Neural progenitor cell (in vitro differentiated cells): ENCODE measurements at regions not wholly inside any gene's neighbourhood (a gene's known extent, or its start where the extent isn't known, plus 50 kb on each side); places are given as distances from the start of the nearest gene placed in this dataset.
A peak's percentile ranks its signal among the peaks of the same experiment; 100 is the strongest.

Experiments used
- DNase-seq: peaks from one replicate; pipeline ENCODE4 v3.0.0-alpha.2; 2016; ENCODE audit warnings: low spot score
- H2AFZ ChIP-seq: fragments of 200-600 bp; sonication (generic); replicated peaks from 2 replicates; pipeline ENCODE4 v1.6.1; 2016; ENCODE audit warnings: antibody characterized with exemption
- H3F3A ChIP-seq: fragments of 200-600 bp; sonication (generic); 2 replicates; pipeline ENCODE4 v1.6.1; 2016; ENCODE audit warnings: antibody characterized with exemption, low read depth
- H3K27ac ChIP-seq: fragments of 200-600 bp; sonication (generic); 2 replicates; pipeline ENCODE4 v1.5.1; 2016; ENCODE audit warnings: mild to moderate bottlenecking
- H3K27me3 ChIP-seq: fragments of 200-600 bp; sonication (generic); 2 replicates; pipeline ENCODE4 v1.6.1; 2016; ENCODE audit warnings: mild to moderate bottlenecking, moderate library complexity
- H3K36me3 ChIP-seq: fragments of 200-600 bp; sonication (generic); 2 replicates; pipeline ENCODE4 v1.5.1; 2016
- H3K4me1 ChIP-seq: fragments of 200-600 bp; sonication (generic); 2 replicates; pipeline ENCODE4 v1.6.1; 2016; ENCODE audit warnings: mixed run types
- H3K4me2 ChIP-seq: fragments of 200-600 bp; sonication (generic); 2 replicates; pipeline ENCODE4 v1.6.1; 2016
- H3K4me3 ChIP-seq: fragments of 200-600 bp; sonication (generic); 2 replicates; pipeline ENCODE4 v1.5.1; 2016
- H3K79me2 ChIP-seq: fragments of 200-600 bp; sonication (generic); 2 replicates; pipeline ENCODE4 v1.6.1; 2016; ENCODE audit warnings: low read depth
- H3K9ac ChIP-seq: fragments of 200-600 bp; sonication (generic); 2 replicates; pipeline ENCODE4 v1.6.1; 2016
- H3K9me3 ChIP-seq: fragments of 200-600 bp; sonication (generic); 2 replicates; pipeline ENCODE4 v1.5.1; 2016; ENCODE audit warnings: low read depth
- H4K20me1 ChIP-seq: fragments of 200-600 bp; sonication (generic); 2 replicates; pipeline ENCODE4 v1.6.1; 2016; ENCODE audit warnings: low read depth
- H3K27ac Mint-ChIP-seq: 3 replicates; pipeline ENCODE4 v1.8.0; 2021; ENCODE audit warnings: mixed read lengths
- H3K27me3 Mint-ChIP-seq: 2 replicates; pipeline ENCODE4 v1.8.0; 2022; ENCODE audit warnings: low read depth, mild to moderate bottlenecking, inconsistent platforms, moderate library complexity, mixed read lengths; ENCODE audit not compliant: insufficient read depth
- H3K36me3 Mint-ChIP-seq: 3 replicates; pipeline ENCODE4 v1.8.0; 2021; ENCODE audit warnings: mixed read lengths
- H3K4me1 Mint-ChIP-seq: 3 replicates; pipeline ENCODE4 v1.8.0; 2021; ENCODE audit warnings: mixed read lengths
- H3K4me3 Mint-ChIP-seq: 3 replicates; pipeline ENCODE4 v1.8.0; 2021; ENCODE audit warnings: mild to moderate bottlenecking, moderate library complexity, mixed read lengths
- H3K9me3 Mint-ChIP-seq: 3 replicates; pipeline ENCODE4 v1.8.0; 2020; ENCODE audit warnings: mixed read lengths
- CTCF ChIP-seq: fragments of 200-600 bp; sonication (generic); IDR thresholded peaks from 2 replicates; pipeline ENCODE4 v1.5.1; 2017; ENCODE audit warnings: antibody characterized with exemption, mild to moderate bottlenecking
- EZH2 ChIP-seq: fragments of 200-600 bp; sonication (generic); IDR thresholded peaks from 2 replicates; pipeline ENCODE4 v1.6.1; 2017; ENCODE audit warnings: antibody characterized with exemption, mild to moderate bottlenecking, moderate library complexity
- EZH2phosphoT487 ChIP-seq: fragments of 200-600 bp; sonication (generic); IDR thresholded peaks from 2 replicates; pipeline ENCODE4 v1.6.1; 2017; ENCODE audit warnings: antibody characterized with exemption

GRCh38 chr16:65519402-65519801 is 397.5 kb upstream of the CDH11 start:
- Mint-ChIP-seq H3K27ac (peak overlapping the region; percentile 57), H3K4me1 (peaks cover 44% of the 10 kb centered on the region), H3K4me3 (no peak overlapping the region), H3K36me3 (no peaks in the 10 kb centered on the region), H3K27me3 (peaks cover 6% of the 10 kb centered on the region), H3K9me3 (no peaks in the 10 kb centered on the region)
- no peaks in the 10 kb centered on the region for H3K27me3 ChIP-seq
- no peaks in the 10 kb centered on the region for H3K9me3 ChIP-seq
- H3K27ac ChIP-seq, result no peak overlapping the region
- no peaks in the 10 kb centered on the region for H4K20me1 ChIP-seq
- peaks cover 42% of the 10 kb centered on the region for H3K4me1 ChIP-seq
- H3K4me3 ChIP-seq, result no peak overlapping the region
- no peak overlapping the region for H3K4me2 ChIP-seq
- H3K9ac ChIP-seq, result no peak overlapping the region
- no peak for TF ChIP-seq CTCF
- no peaks in the 10 kb centered on the region for H3K79me2 ChIP-seq
- H2AFZ ChIP-seq, result no peak overlapping the region
- H3K36me3 ChIP-seq, result no peaks in the 10 kb centered on the region
- peaks cover 28% of the 10 kb centered on the region for H3F3A ChIP-seq
- no peak for DNase-seq

DNA sequence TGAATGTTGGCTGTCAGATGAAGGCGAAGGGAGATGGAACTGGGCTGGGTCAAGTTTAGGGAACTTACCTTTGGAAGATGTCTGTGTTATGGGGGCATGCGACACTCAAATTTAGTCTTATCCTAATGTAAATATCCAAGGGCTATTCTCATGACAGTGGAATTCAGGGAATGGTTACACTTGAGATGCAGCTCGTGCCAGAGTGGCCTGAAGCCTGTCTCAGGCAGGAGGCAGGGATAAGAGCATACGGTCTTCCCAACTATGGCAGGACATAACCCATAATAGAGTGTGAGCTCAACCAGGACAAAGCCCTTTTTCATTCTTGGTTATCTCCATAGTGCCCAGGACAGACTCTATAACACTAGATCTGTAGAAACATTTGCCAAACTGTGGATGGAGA is 393.3 kb upstream of the CDH11 start:
- Histone ChIP-seq H4K20me1 (no peaks in the 10 kb centered on the region), H3K27me3 (no peaks in the 10 kb centered on the region), H3K4me2 (no peak overlapping the region), H3K27ac (no peak overlapping the region), H3F3A (no peaks in the 10 kb centered on the region), H3K4me1 (peaks cover under 1% of the 10 kb centered on the region), H3K4me3 (no peak overlapping the region), H2AFZ (no peak overlapping the region), H3K79me2 (no peaks in the 10 kb centered on the region), H3K9me3 (no peaks in the 10 kb centered on the region), H3K9ac (no peak overlapping the region), H3K36me3 (no peaks in the 10 kb centered on the region)
- no peak for DNase-seq
- H3K27ac Mint-ChIP-seq, result no peak overlapping the region
- H3K4me1 Mint-ChIP-seq, result peaks cover 14% of the 10 kb centered on the region
- no peaks in the 10 kb centered on the region for H3K9me3 Mint-ChIP-seq
- no peaks in the 10 kb centered on the region for H3K36me3 Mint-ChIP-seq
- H3K27me3 Mint-ChIP-seq, result peaks cover 6% of the 10 kb centered on the region
- H3K4me3 Mint-ChIP-seq, result no peak overlapping the region
- TF ChIP-seq CTCF, result no peak
- no peak for TF ChIP-seq EZH2
- TF ChIP-seq EZH2phosphoT487, result no peak

DNA sequence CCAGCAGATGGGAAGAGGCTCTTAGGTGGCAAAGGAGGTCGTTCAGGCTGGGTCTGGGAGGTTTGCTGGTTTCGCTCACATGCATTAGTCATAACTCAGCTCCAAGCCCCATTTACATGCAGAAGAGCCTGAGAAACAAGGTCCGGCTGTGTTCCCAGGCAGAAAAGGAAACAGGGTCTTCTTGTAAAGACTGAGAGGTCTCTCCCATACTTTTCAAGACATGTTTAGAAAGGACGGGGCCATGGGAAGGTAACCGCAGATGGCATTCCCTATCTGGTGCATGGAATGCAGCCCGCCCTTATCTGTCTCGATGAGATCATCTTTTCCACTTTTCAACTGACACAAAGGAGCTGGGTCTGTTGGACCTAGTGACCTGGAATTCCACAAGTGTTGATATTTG is 389.0 kb upstream of the CDH11 start:
- peaks cover 10% of the 10 kb centered on the region for H3K4me1 Mint-ChIP-seq
- H3K27ac Mint-ChIP-seq, result no peak overlapping the region
- no peak for DNase-seq
- Histone ChIP-seq H3K4me1 (no peaks in the 10 kb centered on the region), H3K9ac (no peak overlapping the region), H3K27ac (no peak overlapping the region), H4K20me1 (no peaks in the 10 kb centered on the region), H3K36me3 (no peaks in the 10 kb centered on the region), H3F3A (no peaks in the 10 kb centered on the region), H2AFZ (no peak overlapping the region), H3K4me3 (no peak overlapping the region), H3K27me3 (no peaks in the 10 kb centered on the region), H3K4me2 (no peak overlapping the region), H3K79me2 (no peaks in the 10 kb centered on the region), H3K9me3 (no peaks in the 10 kb centered on the region)
- no peak for TF ChIP-seq CTCF
- no peak for TF ChIP-seq EZH2
- TF ChIP-seq EZH2phosphoT487, result no peak
- no peak overlapping the region for H3K4me3 Mint-ChIP-seq
- H3K9me3 Mint-ChIP-seq, result no peaks in the 10 kb centered on the region
- peaks cover 4% of the 10 kb centered on the region for H3K27me3 Mint-ChIP-seq
- no peaks in the 10 kb centered on the region for H3K36me3 Mint-ChIP-seq

GRCh38 chr16:65510241-65510640 is 388.4 kb upstream of the CDH11 start:
- no peak overlapping the region for H3K27ac ChIP-seq
- H3K9ac ChIP-seq, result no peak overlapping the region
- no peak overlapping the region for H3K27ac Mint-ChIP-seq
- H3K4me1 Mint-ChIP-seq, result peaks cover 10% of the 10 kb centered on the region
- no peak overlapping the region for H3K4me3 ChIP-seq
- H3K36me3 ChIP-seq, result no peaks in the 10 kb centered on the region
- no peak overlapping the region for H3K4me2 ChIP-seq
- no peak overlapping the region for H2AFZ ChIP-seq
- no peaks in the 10 kb centered on the region for H3K9me3 Mint-ChIP-seq
- no peak overlapping the region for H3K4me3 Mint-ChIP-seq
- no peaks in the 10 kb centered on the region for H3K9me3 ChIP-seq
- no peaks in the 10 kb centered on the region for H3K27me3 ChIP-seq
- H3K27me3 Mint-ChIP-seq, result no peaks in the 10 kb centered on the region
- no peaks in the 10 kb centered on the region for H3K36me3 Mint-ChIP-seq
- no peak for TF ChIP-seq EZH2phosphoT487
- TF ChIP-seq EZH2, result no peak
- TF ChIP-seq CTCF, result no peak
- H4K20me1 ChIP-seq, result no peaks in the 10 kb centered on the region
- H3K4me1 ChIP-seq, result no peaks in the 10 kb centered on the region
- no peak for DNase-seq
- H3F3A ChIP-seq, result no peaks in the 10 kb centered on the region
- H3K79me2 ChIP-seq, result no peaks in the 10 kb centered on the region
